ENCODE measurements at regions not wholly inside any gene's neighbourhood (a gene's known extent, or its start where the extent isn't known, plus 50 kb on each side); places are given as distances from the start of the nearest gene placed in this dataset.

DNA sequence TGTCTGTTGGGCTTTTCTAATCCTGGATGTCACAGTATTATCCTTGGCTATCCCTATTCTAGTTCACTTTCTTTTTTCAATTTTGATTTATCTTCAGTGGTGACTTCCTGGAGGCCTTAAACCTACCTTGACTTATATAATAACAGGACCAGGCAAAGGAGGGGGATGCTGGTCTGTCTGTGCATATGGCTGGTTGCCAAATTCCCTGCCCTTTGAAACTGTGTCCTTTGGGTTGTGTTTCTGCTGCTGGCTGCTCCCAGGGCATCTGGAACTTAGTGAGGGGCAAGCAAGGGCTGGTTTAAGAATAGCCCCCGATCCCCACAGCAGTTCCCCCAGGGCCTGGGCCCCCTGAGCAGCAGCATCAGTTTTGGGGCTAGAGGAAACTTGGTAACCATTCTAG, 96.0 kb upstream of the MAX start:
- DNase-seq = no peak
- Histone ChIP-seq H3K27ac (no peak overlapping the region), H3K4me3 (no peak overlapping the region), H3K27me3 (no peaks in the 10 kb centered on the region), H3K36me3 (no peaks in the 10 kb centered on the region), H3K4me1 (no peaks in the 10 kb centered on the region), H3K9me3 (no peaks in the 10 kb centered on the region)
- intact Hi-C loops (cut with DNase I) = no loop called here
- WGBS, 2 donors = 75 to 79% methylated on average over 1 of the region's 1 CpG
- no peak for FAIRE-seq
- TF ChIP-seq, protein P1, sequence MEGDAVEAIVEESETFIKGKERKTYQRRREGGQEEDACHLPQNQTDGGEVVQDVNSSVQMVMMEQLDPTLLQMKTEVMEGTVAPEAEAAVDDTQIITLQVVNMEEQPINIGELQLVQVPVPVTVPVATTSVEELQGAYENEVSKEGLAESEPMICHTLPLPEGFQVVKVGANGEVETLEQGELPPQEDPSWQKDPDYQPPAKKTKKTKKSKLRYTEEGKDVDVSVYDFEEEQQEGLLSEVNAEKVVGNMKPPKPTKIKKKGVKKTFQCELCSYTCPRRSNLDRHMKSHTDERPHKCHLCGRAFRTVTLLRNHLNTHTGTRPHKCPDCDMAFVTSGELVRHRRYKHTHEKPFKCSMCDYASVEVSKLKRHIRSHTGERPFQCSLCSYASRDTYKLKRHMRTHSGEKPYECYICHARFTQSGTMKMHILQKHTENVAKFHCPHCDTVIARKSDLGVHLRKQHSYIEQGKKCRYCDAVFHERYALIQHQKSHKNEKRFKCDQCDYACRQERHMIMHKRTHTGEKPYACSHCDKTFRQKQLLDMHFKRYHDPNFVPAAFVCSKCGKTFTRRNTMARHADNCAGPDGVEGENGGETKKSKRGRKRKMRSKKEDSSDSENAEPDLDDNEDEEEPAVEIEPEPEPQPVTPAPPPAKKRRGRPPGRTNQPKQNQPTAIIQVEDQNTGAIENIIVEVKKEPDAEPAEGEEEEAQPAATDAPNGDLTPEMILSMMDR (IDR thresholded peaks at IDR 0.05) = no peak
- ATAC-seq = no peak

GRCh38 chr14:65200454-65200853, 98.1 kb upstream of the MAX start:
- H3K27ac ChIP-seq = no peak overlapping the region
- 23 to 25% methylated on average over 1 of the region's 1 CpG for WGBS, 2 donors
- no peak for DNase-seq
- FAIRE-seq = no peak
- intact Hi-C loops (cut with DNase I) = no loop called here
- no peak overlapping the region for H3K4me3 ChIP-seq
- TF ChIP-seq, protein P1 (IDR thresholded peaks at IDR 0.05) = no peak
- no peaks in the 10 kb centered on the region for H3K27me3 ChIP-seq
- H3K9me3 ChIP-seq = no peaks in the 10 kb centered on the region
- H3K36me3 ChIP-seq = no peaks in the 10 kb centered on the region
- ATAC-seq = no peak
- no peaks in the 10 kb centered on the region for H3K4me1 ChIP-seq

DNA sequence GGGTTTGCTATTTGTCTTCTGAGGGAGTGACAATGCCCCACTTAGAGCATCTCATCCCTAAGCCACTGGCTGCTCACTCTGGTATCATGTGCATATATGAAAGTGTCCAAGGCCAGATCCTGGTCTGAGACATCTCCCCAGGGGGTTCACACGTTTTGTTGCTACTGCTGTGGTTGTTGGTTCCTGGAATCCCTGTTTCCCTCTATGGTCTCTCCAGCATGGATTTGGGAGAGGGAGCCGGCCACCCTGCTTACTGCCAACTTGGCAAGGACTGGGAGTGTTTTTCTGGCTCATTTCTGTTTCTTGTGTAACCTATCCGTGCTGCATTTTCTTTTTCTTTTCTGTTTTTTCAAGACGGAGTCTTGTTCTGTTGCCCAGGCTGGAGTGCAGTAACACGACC, 101.3 kb upstream of the MAX start:
- 71 to 79% methylated on average over 5 of the region's 5 CpGs for WGBS, 2 donors
- no peak overlapping the region for H3K4me3 ChIP-seq

DNA sequence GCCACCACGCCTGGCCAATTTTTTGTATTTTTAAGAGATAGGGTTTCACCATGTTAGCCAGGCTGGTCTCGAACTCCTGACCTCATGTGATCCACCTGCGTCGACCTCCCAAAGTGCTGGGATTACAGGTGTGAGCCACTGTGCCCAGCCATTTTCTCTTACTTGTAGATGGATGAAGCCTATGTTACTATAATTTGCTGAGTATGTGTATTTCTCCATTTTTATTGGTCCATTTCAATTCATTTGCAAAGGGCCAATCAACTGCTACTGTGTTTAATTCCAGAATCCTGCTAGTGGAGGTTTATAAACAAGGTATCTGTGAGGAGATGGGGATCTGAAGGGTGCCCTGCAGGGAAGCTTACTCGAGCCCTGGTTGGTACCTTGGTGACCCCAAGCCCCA, 101.7 kb upstream of the MAX start:
- TF ChIP-seq, protein P1 (IDR thresholded peaks at IDR 0.05) = no peak
- no peak overlapping the region for H3K4me3 ChIP-seq
- intact Hi-C loops (cut with DNase I) = no loop called here
- no peaks in the 10 kb centered on the region for H3K4me1 ChIP-seq
- DNase-seq (no peak), FAIRE-seq (no peak), ATAC-seq (no peak)
- H3K27ac ChIP-seq = no peak overlapping the region
- H3K9me3 ChIP-seq = no peaks in the 10 kb centered on the region
- H3K36me3 ChIP-seq = no peaks in the 10 kb centered on the region
- WGBS, 2 donors = 90 to 91% methylated on average over 5 of the region's 5 CpGs
- H3K27me3 ChIP-seq = no peaks in the 10 kb centered on the region

More for the DNA sequence above, 101.3 kb upstream of the MAX start:
- no peaks in the 10 kb centered on the region for H3K4me1 ChIP-seq
- no peaks in the 10 kb centered on the region for H3K36me3 ChIP-seq
- ATAC-seq = no peak
- no peaks in the 10 kb centered on the region for H3K27me3 ChIP-seq
- FAIRE-seq = no peak
- H3K9me3 ChIP-seq = no peaks in the 10 kb centered on the region
- TF ChIP-seq, protein P1 (IDR thresholded peaks at IDR 0.05) = no peak
- H3K27ac ChIP-seq = no peak overlapping the region
- DNase-seq = no peak
- intact Hi-C loops (cut with DNase I) = no loop called here

DNA sequence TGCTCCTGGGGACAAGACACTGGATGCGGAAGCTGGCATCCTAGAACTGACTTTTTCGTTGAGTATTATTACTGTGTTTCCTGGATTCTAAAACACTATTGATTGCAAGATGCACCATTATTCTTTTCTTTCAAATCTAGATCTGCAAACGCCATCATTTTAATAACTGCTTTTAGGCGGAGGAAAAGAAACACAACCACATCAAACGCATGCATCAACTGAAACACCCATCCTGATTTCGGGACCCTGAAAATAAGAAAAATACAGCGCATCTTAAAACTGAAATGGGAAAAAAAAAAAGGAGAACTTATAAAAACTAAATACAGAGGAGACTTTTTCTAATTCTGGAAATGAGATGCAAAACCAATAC, 103.7 kb upstream of the MAX start:
- Histone ChIP-seq H3K9me3 (no peaks in the 10 kb centered on the region), H3K27ac (no peak overlapping the region), H3K4me1 (no peaks in the 10 kb centered on the region), H3K27me3 (no peaks in the 10 kb centered on the region), H3K36me3 (no peaks in the 10 kb centered on the region), H3K4me3 (no peak overlapping the region)
- no peak for DNase-seq
- TF ChIP-seq, protein P1 (IDR thresholded peaks at IDR 0.05) = no peak
- no peak for FAIRE-seq
- WGBS, 2 donors = 81 to 85% methylated on average over 7 of the region's 7 CpGs
- intact Hi-C loops (cut with DNase I) = no loop called here
- ATAC-seq = no peak

Measured in pancreas (tissue), 10 donors.